H1 (cell line): ENCODE measurements at regions not wholly inside any gene's neighbourhood (a gene's known extent, or its start where the extent isn't known, plus 50 kb on each side); places are given as distances from the start of the nearest gene placed in this dataset.
A peak's percentile ranks its signal among the peaks of the same experiment; 100 is the strongest.

Experiments used
- CTCF ChIA-PET: fragments of 300-600 bp; sonication (Branson Sonifier 250); formaldehyde crosslinking; loops from one replicate; lab custom pipeline; 2021; ENCODE audit not compliant: partially characterized antibody; lab: Charles Lee
- POLR2A ChIA-PET: fragments of 300-600 bp; sonication (Branson Sonifier 250); formaldehyde crosslinking; loops from one replicate; lab custom pipeline; 2021; ENCODE audit warnings: inconsistent platforms; ENCODE audit not compliant: partially characterized antibody; lab: Charles Lee
- DNase-seq, 2 experiments: peaks; one replicate each; pipeline versions ENCODE4 v3.0.0 to v3.0.0-alpha.2; 2010 to 2022; ENCODE audit warnings: low spot score in 2 of 2, low read depth in 1 of 2, mixed read lengths in 1 of 2
- FAIRE-seq: peaks from 2 replicates; lab custom pipeline; 2011; peaks lifted over from hg19 to GRCh38; lab: Jason Lieb, UNC
- H2AFZ ChIP-seq: 2 replicates; pipeline ENCODE4 v1.8.1; 2012; ENCODE audit warnings: low read length, inconsistent platforms
- H2AK5ac ChIP-seq: 2 replicates; pipeline ENCODE4 v1.6.1; 2013; ENCODE audit warnings: low read depth, low read length
- H2BK120ac ChIP-seq: replicated peaks from 2 replicates; pipeline ENCODE3; 2013; ENCODE audit warnings: low read depth, low read length, inconsistent platforms
- H2BK12ac ChIP-seq: 2 replicates; pipeline ENCODE4 v1.6.1; 2013; ENCODE audit warnings: low read depth, low read length
- H2BK15ac ChIP-seq: 2 replicates; pipeline ENCODE4 v1.6.1; 2013; ENCODE audit warnings: low read length
- H2BK20ac ChIP-seq: 2 replicates; pipeline ENCODE4 v1.6.1; 2013; ENCODE audit warnings: low read length
- H2BK5ac ChIP-seq: 2 replicates; pipeline ENCODE4 v1.6.1; 2013; ENCODE audit warnings: low read depth, low read length
- H3K14ac ChIP-seq: 2 replicates; pipeline ENCODE4 v1.6.1; 2013; ENCODE audit warnings: inconsistent platforms; ENCODE audit not compliant: insufficient read length
- H3K18ac ChIP-seq: 2 replicates; pipeline ENCODE4 v1.6.1; 2013; ENCODE audit warnings: low read length; ENCODE audit errors: extremely low read depth
- H3K23ac ChIP-seq: 2 replicates; pipeline ENCODE4 v1.6.1; 2013; ENCODE audit warnings: inconsistent platforms; ENCODE audit not compliant: insufficient read length
- H3K23me2 ChIP-seq: 2 replicates; pipeline ENCODE4 v1.6.1; 2013; ENCODE audit warnings: low read depth, low read length
- H3K27ac ChIP-seq: 2 replicates; pipeline ENCODE4 v1.6.1; 2011; ENCODE audit warnings: low read depth, low read length, inconsistent platforms
- H3K27me3 ChIP-seq, 4 experiments: replicated peaks in 1 of 4; 1 replicate in 1 of 4; 2 replicates in 3 of 4; pipeline versions ENCODE4 v1.6.1 to v1.8.1; 2011 to 2013; ENCODE audit warnings: low read length in 3 of 4, mild to moderate bottlenecking in 3 of 4, inconsistent platforms in 2 of 4, mixed read lengths in 2 of 4, moderate library complexity in 1 of 4; ENCODE audit not compliant: control insufficient read depth in 3 of 4, insufficient read depth in 3 of 4; ENCODE audit errors: extremely low read depth in 1 of 4
- H3K36me3 ChIP-seq, 4 experiments: 2 replicates each; pipeline versions ENCODE4 v1.6.1 to v1.8.1; 2011 to 2013; ENCODE audit warnings: mild to moderate bottlenecking in 4 of 4, low read length in 3 of 4, moderate library complexity in 2 of 4, control low read depth in 1 of 4, inconsistent platforms in 1 of 4; ENCODE audit not compliant: insufficient read depth in 4 of 4, control insufficient read depth in 2 of 4
- H3K4ac ChIP-seq: replicated peaks from 2 replicates; pipeline ENCODE3; 2013; ENCODE audit warnings: low read length, low read depth, mixed read lengths, inconsistent platforms; ENCODE audit not compliant: insufficient read length
- H3K4me1 ChIP-seq, 4 experiments: replicated peaks in 1 of 4; 1 replicate in 1 of 4; 2 replicates in 3 of 4; pipeline versions ENCODE4 v1.6.1 to v1.8.1; 2011 to 2013; ENCODE audit warnings: low read length in 3 of 4, inconsistent platforms in 2 of 4, mixed read lengths in 1 of 4; ENCODE audit not compliant: insufficient read depth in 4 of 4, control insufficient read depth in 3 of 4
- H3K4me2 ChIP-seq, 2 experiments: 2 replicates each; pipeline versions ENCODE4 v1.6.1 to v1.8.1; 2011 to 2013; ENCODE audit warnings: low read depth in 2 of 2, low read length in 2 of 2, control low read depth in 1 of 2, inconsistent platforms in 1 of 2, mild to moderate bottlenecking in 1 of 2; ENCODE audit not compliant: insufficient read depth in 1 of 2
- H3K4me3 ChIP-seq, 4 experiments: fragments of 200-600, 300-600 bp in 1 of 4; sonication (generic), shearing (Covaris generic), sonication (Bioruptor Twin) in 1 of 4; 2 replicates each; pipeline versions ENCODE4 v1.5.1 to v1.8.1; 2011 to 2016; ENCODE audit warnings: low read length in 4 of 4, low read depth in 3 of 4, control low read depth in 2 of 4, inconsistent platforms in 2 of 4, mild to moderate bottlenecking in 2 of 4, mixed read lengths in 1 of 4, moderate library complexity in 1 of 4; ENCODE audit not compliant: insufficient read depth in 2 of 4; ENCODE audit errors: extremely low read depth in 1 of 4
- H3K56ac ChIP-seq: replicated peaks from 2 replicates; pipeline ENCODE3; 2013; ENCODE audit warnings: low read depth, mild to moderate bottlenecking, mixed read lengths, low read length, inconsistent platforms; ENCODE audit not compliant: insufficient read length
- H3K79me1 ChIP-seq: 2 replicates; pipeline ENCODE4 v1.6.1; 2013; ENCODE audit warnings: low read depth, low read length, control low read depth
- H3K79me2 ChIP-seq, 2 experiments: 2 replicates each; pipeline versions ENCODE4 v1.6.1 to v1.8.1; 2012 to 2013; ENCODE audit warnings: low read length in 2 of 2, mild to moderate bottlenecking in 2 of 2, inconsistent platforms in 1 of 2; ENCODE audit not compliant: insufficient read depth in 2 of 2, control insufficient read depth in 1 of 2
- H3K9ac ChIP-seq, 4 experiments: replicated peaks in 1 of 4; 1 replicate in 1 of 4; 2 replicates in 3 of 4; pipeline versions ENCODE4 v1.6.1 to v1.8.1; 2011 to 2013; ENCODE audit warnings: low read depth in 3 of 4, low read length in 3 of 4, control low read depth in 2 of 4, mild to moderate bottlenecking in 2 of 4, moderate library complexity in 2 of 4, inconsistent platforms in 1 of 4; ENCODE audit errors: extremely low read depth in 1 of 4
- H3K9me3 ChIP-seq, 2 experiments: 2 replicates each; pipeline versions ENCODE4 v1.6.1 to v1.8.1; 2012 to 2013; ENCODE audit warnings: mild to moderate bottlenecking in 2 of 2, moderate library complexity in 2 of 2, control low read depth in 1 of 2, inconsistent platforms in 1 of 2, low read depth in 1 of 2, low read length in 1 of 2, mixed read lengths in 1 of 2; ENCODE audit not compliant: insufficient read depth in 2 of 2
- H4K20me1 ChIP-seq, 2 experiments: replicated peaks in 1 of 2; 2 replicates each; pipeline versions ENCODE3 to v1.8.1; 2011 to 2013; ENCODE audit warnings: inconsistent platforms in 2 of 2, low read length in 2 of 2, mild to moderate bottlenecking in 1 of 2; ENCODE audit not compliant: insufficient read depth in 2 of 2, control insufficient read depth in 1 of 2
- H4K5ac ChIP-seq: 2 replicates; pipeline ENCODE4 v1.6.1; 2013; ENCODE audit warnings: low read length, low read depth, mixed read lengths, inconsistent platforms; ENCODE audit not compliant: insufficient read length
- H4K8ac ChIP-seq: 2 replicates; pipeline ENCODE4 v1.8.0; 2013; ENCODE audit warnings: mild to moderate bottlenecking, moderate library complexity, low read length, inconsistent platforms; ENCODE audit not compliant: insufficient read depth; ENCODE audit errors: extremely low read depth
- H4K91ac ChIP-seq: replicated peaks from 2 replicates; pipeline ENCODE3; 2013; ENCODE audit warnings: low read length, mixed read lengths, inconsistent platforms; ENCODE audit not compliant: insufficient read length
- CBX5 ChIP-seq: fragments of 300-800, 300-1000 bp; sonication (generic); IDR thresholded peaks from 2 replicates; pipeline ENCODE4 v1.7.1; 2016; ENCODE audit warnings: antibody characterized with exemption, low read length, low read depth
- CTBP2 ChIP-seq: IDR thresholded peaks from 2 replicates; pipeline ENCODE4 v1.7.0; 2011; ENCODE audit warnings: borderline replicate concordance, mild to moderate bottlenecking, moderate library complexity, mixed read lengths, low read length; ENCODE audit not compliant: insufficient read depth, insufficient read length
- EP300 ChIP-seq, 2 experiments: IDR thresholded peaks; 1 replicate in 1 of 2; 2 replicates in 1 of 2; pipeline ENCODE4 v1.6.1; 2011 to 2012; ENCODE audit warnings: low read depth in 2 of 2, low read length in 2 of 2, mild to moderate bottlenecking in 2 of 2, borderline replicate concordance in 1 of 2, inconsistent platforms in 1 of 2, moderate library complexity in 1 of 2
- EZH2 ChIP-seq: fragments of 200-600 bp; sonication (generic); IDR thresholded peaks from 2 replicates; pipeline ENCODE4 v1.7.1; 2012; ENCODE audit warnings: low read depth, mild to moderate bottlenecking, moderate library complexity, low read length, inconsistent platforms; ENCODE audit not compliant: severe bottlenecking
- RAD21 ChIP-seq, 2 experiments: IDR thresholded peaks in 1 of 2; conservative IDR thresholded peaks in 1 of 2; 2 replicates each; pipeline ENCODE4 v1.6.1; 2011; ENCODE audit warnings: low read depth in 2 of 2, low read length in 2 of 2, improper control_type of control experiment in 1 of 2, inconsistent platforms in 1 of 2, mild to moderate bottlenecking in 1 of 2, moderate library complexity in 1 of 2
- SRF ChIP-seq: IDR thresholded peaks from 2 replicates; pipeline ENCODE4 v1.6.1; 2011; ENCODE audit warnings: mild to moderate bottlenecking, low read depth, low read length, moderate library complexity
- TAF1 ChIP-seq: IDR thresholded peaks from 2 replicates; pipeline ENCODE4 v1.6.1; 2011; ENCODE audit warnings: mild to moderate bottlenecking, low read depth, low read length
- WGBS, 2 experiments: shearing (Covaris generic) in 1 of 2; methylation state at CpG; one replicate each; pipeline versions ENCODE4 v1.1.6 to v1.1.7; 2013 to 2015; ENCODE audit warnings: low lambda C conversion rate in 2 of 2, mixed read lengths in 2 of 2, inconsistent platforms in 1 of 2, low coverage in 1 of 2, missing lambda C conversion rate in 1 of 2; ENCODE audit not compliant: insufficient replicate concordance in 2 of 2, insufficient coverage in 1 of 2, insufficient read length in 1 of 2; ENCODE audit errors: extremely low coverage in 1 of 2, missing lambda C conversion rate in 1 of 2; 5-methylcytosine and 5-hydroxymethylcytosine counted together

DNA sequence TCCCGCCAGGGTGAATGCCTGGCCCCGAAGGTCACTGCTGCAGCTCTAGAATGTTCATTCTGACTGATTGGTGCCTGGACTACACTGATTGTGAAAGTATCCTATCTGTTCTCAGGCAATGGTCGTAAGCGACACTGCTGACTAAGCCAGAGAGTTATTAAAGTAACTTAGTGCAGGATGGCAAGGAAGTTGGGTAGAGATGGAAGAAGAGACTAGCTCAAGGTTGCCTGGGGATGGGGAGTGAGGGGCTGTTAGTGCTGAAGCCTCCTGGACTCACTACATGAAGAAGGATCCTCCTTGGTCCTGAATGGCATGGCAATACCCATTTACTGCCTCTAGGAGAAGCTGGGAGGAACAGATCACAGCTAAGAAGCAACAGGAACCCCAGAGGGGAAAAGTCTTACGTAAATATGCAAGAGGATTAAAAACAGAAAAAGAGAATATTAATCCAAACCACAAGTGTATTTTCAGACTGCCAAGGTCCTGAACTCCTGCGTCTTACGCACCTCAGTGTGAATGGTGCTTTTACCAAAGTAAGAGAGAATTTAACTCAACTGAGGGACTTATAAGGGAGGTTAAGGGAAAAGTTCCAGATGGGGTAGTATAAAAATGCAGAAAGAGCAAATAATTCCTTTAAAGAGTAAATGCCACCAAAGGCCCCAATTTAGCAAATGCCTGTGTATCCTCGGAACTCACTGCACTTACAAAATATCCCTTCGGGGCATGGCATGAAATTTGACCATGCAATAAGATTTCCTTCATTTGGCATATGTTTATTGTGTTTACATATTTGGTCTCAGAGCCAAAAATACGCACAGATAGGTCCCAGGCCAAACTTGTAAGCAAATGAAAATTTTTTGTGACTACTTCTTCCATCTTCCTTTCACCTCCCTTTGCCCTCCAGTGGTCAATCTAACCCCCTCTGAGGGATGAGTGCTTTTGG is 64.0 kb upstream of the DGKG start:
- no peak overlapping the region for H3K4me2 ChIP-seq
- no peaks in the 10 kb centered on the region for H3K79me2 ChIP-seq
- 0 out of 2 replicates have a peak overlapping the region, but pooled peaks have one; percentile 76 for H2BK20ac ChIP-seq
- FAIRE-seq = peak; percentile 72
- WGBS, 2 experiments = 85% methylated on average over 10 of the region's 10 CpGs; no CpG with 5 or more reads in 1 of the 2 experiments
- H3K14ac ChIP-seq = no peak overlapping the region
- no peaks in the 10 kb centered on the region for H3K36me3 ChIP-seq
- H3K4me1 ChIP-seq = peaks cover 0 to 5% (median 2%) of the 10 kb centered on the region in 4 experiments; a peak in 5 of 7 replicates
- H2BK120ac ChIP-seq = no peak overlapping the region
- ChIA-PET POLR2A (interaction anchor here (1.0 kb wide), 1 partner anchor 32 kb away, joined by 3 read pairs; no protein-coding TSS in a partner anchor), CTCF (interaction anchor here (0.7 to 1.4 kb wide), 14 partner anchors 8 to 172 kb away, joined by 3 to 6 read pairs (median 4); no protein-coding TSS in a partner anchor)
- no peaks in the 10 kb centered on the region for H3K27me3 ChIP-seq
- no peak overlapping the region for H2AK5ac ChIP-seq
- no peak overlapping the region for H2BK15ac ChIP-seq
- no peaks in the 10 kb centered on the region for H4K20me1 ChIP-seq
- H3K56ac ChIP-seq = no peak overlapping the region
- no peak overlapping the region for H2BK5ac ChIP-seq
- no peaks in the 10 kb centered on the region for H3K9me3 ChIP-seq
- no peak overlapping the region for H3K4me3 ChIP-seq
- H2AFZ ChIP-seq = 0 out of 2 replicates have a peak overlapping the region, but pooled peaks have one; percentile 26
- H3K4ac ChIP-seq = no peak overlapping the region
- H4K91ac ChIP-seq = no peak overlapping the region
- H3K18ac ChIP-seq = no peak overlapping the region
- H2BK12ac ChIP-seq = 0 out of 2 replicates have a peak overlapping the region, but pooled peaks have one; percentile 21
- DNase-seq = peak in 1 of 2 experiments; percentile 42
- no peaks in the 10 kb centered on the region for H3K79me1 ChIP-seq
- H3K27ac ChIP-seq = no peak overlapping the region
- H3K23ac ChIP-seq = no peak overlapping the region
- no peak overlapping the region for H4K5ac ChIP-seq
- H3K23me2 ChIP-seq = no peaks in the 10 kb centered on the region
- no peak overlapping the region for H4K8ac ChIP-seq
- H3K9ac ChIP-seq = no peak overlapping the region
- no peak for TF ChIP-seq TAF1
- TF ChIP-seq EP300 (IDR thresholded peaks at IDR 0.05; ENCODE audit: borderline replicate concordance in 1 of 2, low read depth in 2 of 2, low read length in 2 of 2) = no peak
- no peak for TF ChIP-seq CTBP2
- no peak for TF ChIP-seq CBX5
- peak in 1 of 2 experiments; percentile 29; a peak in 1 of 4 replicates for TF ChIP-seq RAD21 (IDR thresholded peaks at IDR 0.05 in 1 of 2, conservative IDR thresholded peaks at IDR 0.05 in 1 of 2; ENCODE audit: low read depth in 2 of 2, low read length in 2 of 2)
- TF ChIP-seq SRF = no peak
- TF ChIP-seq EZH2 = no peak
